ENCODE measurements at regions not wholly inside any gene's neighbourhood (a gene's known extent, or its start where the extent isn't known, plus 50 kb on each side); places are given as distances from the start of the nearest gene placed in this dataset.

DNA sequence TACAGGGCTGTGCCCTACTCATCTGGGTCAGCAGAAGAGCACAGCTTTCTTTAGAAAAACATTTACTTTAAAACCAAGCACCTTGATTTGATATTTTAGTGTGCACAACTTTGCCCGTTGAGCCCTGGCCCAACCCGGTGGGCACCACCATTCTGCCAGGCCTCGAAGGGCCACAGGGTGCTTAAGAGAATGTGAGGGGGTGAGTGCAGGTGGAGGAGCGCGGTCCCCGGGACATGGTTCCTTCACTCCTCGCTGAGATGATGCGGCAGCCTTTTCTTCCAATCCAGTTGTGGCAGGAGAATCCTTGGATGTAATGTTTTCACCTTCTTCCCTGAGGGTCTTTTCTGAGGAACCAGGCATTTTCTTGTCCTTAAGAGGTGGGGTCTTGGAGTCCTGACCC lies 119.0 kb downstream of the RPIA start:
- POLR2A ChIA-PET = no interaction called here
- TF ChIP-seq, protein P1, sequence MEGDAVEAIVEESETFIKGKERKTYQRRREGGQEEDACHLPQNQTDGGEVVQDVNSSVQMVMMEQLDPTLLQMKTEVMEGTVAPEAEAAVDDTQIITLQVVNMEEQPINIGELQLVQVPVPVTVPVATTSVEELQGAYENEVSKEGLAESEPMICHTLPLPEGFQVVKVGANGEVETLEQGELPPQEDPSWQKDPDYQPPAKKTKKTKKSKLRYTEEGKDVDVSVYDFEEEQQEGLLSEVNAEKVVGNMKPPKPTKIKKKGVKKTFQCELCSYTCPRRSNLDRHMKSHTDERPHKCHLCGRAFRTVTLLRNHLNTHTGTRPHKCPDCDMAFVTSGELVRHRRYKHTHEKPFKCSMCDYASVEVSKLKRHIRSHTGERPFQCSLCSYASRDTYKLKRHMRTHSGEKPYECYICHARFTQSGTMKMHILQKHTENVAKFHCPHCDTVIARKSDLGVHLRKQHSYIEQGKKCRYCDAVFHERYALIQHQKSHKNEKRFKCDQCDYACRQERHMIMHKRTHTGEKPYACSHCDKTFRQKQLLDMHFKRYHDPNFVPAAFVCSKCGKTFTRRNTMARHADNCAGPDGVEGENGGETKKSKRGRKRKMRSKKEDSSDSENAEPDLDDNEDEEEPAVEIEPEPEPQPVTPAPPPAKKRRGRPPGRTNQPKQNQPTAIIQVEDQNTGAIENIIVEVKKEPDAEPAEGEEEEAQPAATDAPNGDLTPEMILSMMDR (IDR thresholded peaks at IDR 0.05; ENCODE audit: insufficient read depth in 1 of 2, low read depth in 1 of 2, low read length in 1 of 2, severe bottlenecking in 1 of 2, unreplicated experiment in 1 of 2) = no peak
- Histone ChIP-seq H3K27me3 (replicated peaks; ENCODE audit: control insufficient read depth, insufficient read depth, low read length) (no peaks in the 10 kb centered on the region), H3K9me3 (peaks cover 2% of the 10 kb centered on the region), H3K36me3 (ENCODE audit: control insufficient read depth, insufficient read depth, low read length) (no peaks in the 10 kb centered on the region), H3K4me1 (no peaks in the 10 kb centered on the region), H3K4me3 (ENCODE audit: low read depth, low read length) (no peak overlapping the region)
- no peak for DNase-seq
- no TSS peak for BruUV-seq (replicated peaks)
- peaks cover 8% of the 10 kb centered on the region for H3K27me3 Mint-ChIP-seq (ENCODE audit: insufficient read depth, unreplicated experiment)
- no peak overlapping the region for H3K4me3 Mint-ChIP-seq (ENCODE audit: unreplicated experiment)
- H3K4me1 Mint-ChIP-seq (ENCODE audit: low read depth, unreplicated experiment) = no peaks in the 10 kb centered on the region
- no peaks in the 10 kb centered on the region for H3K36me3 Mint-ChIP-seq (ENCODE audit: insufficient read depth, unreplicated experiment)
- CTCF ChIA-PET = no interaction called here
- H3K9me3 Mint-ChIP-seq (ENCODE audit: unreplicated experiment) = peaks cover 11% of the 10 kb centered on the region
- intact Hi-C loops (cut with micrococcal nuclease; ENCODE audit: unreplicated experiment) = no loop called here
- H3K27ac Mint-ChIP-seq (ENCODE audit: unreplicated experiment) = no peak overlapping the region

DNA sequence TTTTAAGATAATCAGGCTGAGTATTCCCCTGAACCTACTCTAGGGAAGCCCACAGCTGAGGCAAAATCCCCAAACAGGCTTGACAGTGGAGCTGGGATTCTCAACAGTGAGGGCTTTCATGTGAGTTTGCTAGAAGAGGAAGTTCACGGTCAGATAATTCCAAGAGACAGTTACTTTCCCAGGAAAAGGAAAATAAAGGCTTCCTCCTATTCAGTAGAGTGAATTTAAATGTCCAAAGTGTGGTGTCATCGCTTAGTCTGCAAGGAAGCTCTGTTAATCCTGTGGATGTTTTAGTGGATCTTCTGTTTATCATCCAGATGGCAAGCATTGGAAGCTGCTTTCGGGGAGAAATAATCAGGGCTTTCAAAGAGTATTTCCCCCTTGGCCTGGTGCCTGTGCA lies 119.8 kb downstream of the RPIA start:
- TF ChIP-seq, protein P1 (IDR thresholded peaks at IDR 0.05; ENCODE audit: insufficient read depth in 1 of 2, low read depth in 1 of 2, low read length in 1 of 2, severe bottlenecking in 1 of 2, unreplicated experiment in 1 of 2) = no peak

DNA sequence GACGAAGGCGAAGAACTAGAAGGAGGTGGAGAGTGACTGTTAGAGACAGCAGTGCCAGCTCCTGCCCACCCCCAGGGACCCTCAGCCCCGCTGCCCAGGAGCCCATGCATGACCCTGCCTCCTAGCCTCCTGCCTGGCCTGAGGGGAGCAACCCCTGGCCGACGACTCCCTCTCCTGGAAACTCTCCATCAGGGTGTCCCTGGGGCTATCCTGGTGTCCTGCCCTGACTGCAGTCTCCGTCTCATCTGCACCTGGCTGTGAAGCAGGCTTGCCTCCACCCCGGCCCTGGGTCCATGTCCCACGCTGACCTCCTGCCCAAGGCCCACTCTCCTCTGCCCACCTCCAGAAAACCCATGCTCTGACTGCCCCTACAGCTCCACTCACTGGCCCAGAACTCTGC lies 120.2 kb downstream of the RPIA start:
- intact Hi-C loops (cut with micrococcal nuclease; ENCODE audit: unreplicated experiment) = no loop called here
- H3K9me3 ChIP-seq = peaks cover 14% of the 10 kb centered on the region
- Mint-ChIP-seq H3K4me1 (ENCODE audit: low read depth, unreplicated experiment) (no peaks in the 10 kb centered on the region), H3K4me3 (ENCODE audit: unreplicated experiment) (no peak overlapping the region), H3K27ac (ENCODE audit: unreplicated experiment) (no peak overlapping the region), H3K36me3 (ENCODE audit: insufficient read depth, unreplicated experiment) (no peaks in the 10 kb centered on the region), H3K9me3 (ENCODE audit: unreplicated experiment) (peaks cover 22% of the 10 kb centered on the region), H3K27me3 (ENCODE audit: insufficient read depth, unreplicated experiment) (peaks cover 8% of the 10 kb centered on the region)
- POLR2A ChIA-PET = no interaction called here
- H3K4me1 ChIP-seq = no peaks in the 10 kb centered on the region
- no peaks in the 10 kb centered on the region for H3K27me3 ChIP-seq (replicated peaks; ENCODE audit: control insufficient read depth, insufficient read depth, low read length)
- TF ChIP-seq, protein P1 (IDR thresholded peaks at IDR 0.05; ENCODE audit: insufficient read depth in 1 of 2, low read depth in 1 of 2, low read length in 1 of 2, severe bottlenecking in 1 of 2, unreplicated experiment in 1 of 2) = no peak
- H3K4me3 ChIP-seq (ENCODE audit: low read depth, low read length) = no peak overlapping the region
- CTCF ChIA-PET = no interaction called here
- BruUV-seq (replicated peaks) = no TSS peak
- DNase-seq = no peak
- no peaks in the 10 kb centered on the region for H3K36me3 ChIP-seq (ENCODE audit: control insufficient read depth, insufficient read depth, low read length)

More for the DNA sequence above, 119.8 kb downstream of the RPIA start:
- Histone ChIP-seq H3K9me3 (peaks cover 9% of the 10 kb centered on the region), H3K4me3 (ENCODE audit: low read depth, low read length) (no peak overlapping the region), H3K4me1 (no peaks in the 10 kb centered on the region), H3K36me3 (ENCODE audit: control insufficient read depth, insufficient read depth, low read length) (no peaks in the 10 kb centered on the region), H3K27me3 (replicated peaks; ENCODE audit: control insufficient read depth, insufficient read depth, low read length) (no peaks in the 10 kb centered on the region)
- peaks cover 18% of the 10 kb centered on the region for H3K9me3 Mint-ChIP-seq (ENCODE audit: unreplicated experiment)
- BruUV-seq (replicated peaks) = no TSS peak
- no peaks in the 10 kb centered on the region for H3K36me3 Mint-ChIP-seq (ENCODE audit: insufficient read depth, unreplicated experiment)
- intact Hi-C loops (cut with micrococcal nuclease; ENCODE audit: unreplicated experiment) = no loop called here
- ChIA-PET CTCF (no interaction called here), POLR2A (no interaction called here)
- no peak overlapping the region for H3K27ac Mint-ChIP-seq (ENCODE audit: unreplicated experiment)
- no peak for DNase-seq
- no peaks in the 10 kb centered on the region for H3K4me1 Mint-ChIP-seq (ENCODE audit: low read depth, unreplicated experiment)
- H3K4me3 Mint-ChIP-seq (ENCODE audit: unreplicated experiment) = no peak overlapping the region
- peaks cover 8% of the 10 kb centered on the region for H3K27me3 Mint-ChIP-seq (ENCODE audit: insufficient read depth, unreplicated experiment)
